ENCODE measurements at regions not wholly inside any gene's neighbourhood (a gene's known extent, or its start where the extent isn't known, plus 50 kb on each side); places are given as distances from the start of the nearest gene placed in this dataset.

GRCh38 chr18:78128004-78128403 is 851.6 kb upstream of the SALL3 start:
- DNase-seq = no peak

- no peak for DNase-seq
Measured at GRCh38 chr18:78129260-78129659, 850.4 kb upstream of the SALL3 start.

GRCh38 chr18:78130232-78131195 is 849.1 kb upstream of the SALL3 start:
- DNase-seq = no peak

GRCh38 chr18:78133729-78134128 is 845.9 kb upstream of the SALL3 start:
- DNase-seq = no peak

- DNase-seq = no peak
Measured at GRCh38 chr18:78136986-78137385, 842.6 kb upstream of the SALL3 start.

- no peak for DNase-seq
Measured at GRCh38 chr18:78138983-78139496, 840.6 kb upstream of the SALL3 start.

GRCh38 chr18:78140294-78140693 is 839.3 kb upstream of the SALL3 start:
- DNase-seq = no peak

- DNase-seq = no peak
Measured at GRCh38 chr18:78144669-78145068, 834.9 kb upstream of the SALL3 start.

- no peak for DNase-seq
Measured at GRCh38 chr18:78145096-78145495, 834.5 kb upstream of the SALL3 start.

GRCh38 chr18:78146136-78147085 is 833.2 kb upstream of the SALL3 start:
- DNase-seq = no peak

- DNase-seq = no peak
Measured at GRCh38 chr18:78150590-78150989, 829.0 kb upstream of the SALL3 start.

GRCh38 chr18:78151234-78151633 is 828.4 kb upstream of the SALL3 start:
- DNase-seq = no peak

GRCh38 chr18:78151948-78152725 is 827.5 kb upstream of the SALL3 start:
- DNase-seq = no peak

- DNase-seq = no peak
Measured at GRCh38 chr18:78153362-78153761, 826.3 kb upstream of the SALL3 start.

- no peak for DNase-seq
Measured at GRCh38 chr18:78154444-78154843, 825.2 kb upstream of the SALL3 start.

GRCh38 chr18:78154853-78155252 is 824.8 kb upstream of the SALL3 start:
- DNase-seq = no peak

- no peak for DNase-seq
Measured at GRCh38 chr18:78156466-78156865, 823.2 kb upstream of the SALL3 start.

- no peak for DNase-seq
Measured at GRCh38 chr18:78158943-78159342, 820.7 kb upstream of the SALL3 start.

GRCh38 chr18:78159397-78159796 is 820.2 kb upstream of the SALL3 start:
- no peak for DNase-seq

- DNase-seq = no peak
Measured at GRCh38 chr18:78160961-78161656, 818.5 kb upstream of the SALL3 start.

GRCh38 chr18:78165525-78165924 is 814.1 kb upstream of the SALL3 start:
- DNase-seq = no peak

- DNase-seq = no peak
Measured at GRCh38 chr18:78168526-78168925, 811.1 kb upstream of the SALL3 start.

All from activated CD4-positive, alpha-beta T cell treated with anti-CD3 and anti-CD28 coated beads for 48 hours (primary cell).